A549 (cell line): ENCODE measurements at regions not wholly inside any gene's neighbourhood (a gene's known extent, or its start where the extent isn't known, plus 50 kb on each side); places are given as distances from the start of the nearest gene placed in this dataset.
"Not testable (repeated sequence)": the region's sequence is repeated elsewhere in the genome, so short reads cannot be mapped to it uniquely, and the experiment has no call there.

Experiments used
- BHLHE40 ChIP-seq: IDR thresholded peaks from 2 replicates; pipeline ENCODE4 v1.6.1; 2012; ENCODE audit warnings: low read depth, low read length, inconsistent platforms
- CTCF ChIP-seq: fragments of >200 bp; sonication (Bioruptor Twin); formaldehyde crosslinking; IDR thresholded peaks from 3 replicates; pipeline ENCODE4 v1.5.1; 2016
- ELK1 ChIP-seq: fragments of 150-350 bp; IDR thresholded peaks from 2 replicates; pipeline ENCODE4 v1.6.1; 2014; ENCODE audit warnings: low read depth, mild to moderate bottlenecking, low read length
- HOXA7 ChIP-seq: fragments of 250-450 bp; sonication (Bioruptor Pico); IDR thresholded peaks from 2 replicates; pipeline ENCODE4 v1.5.0; 2020; ENCODE audit warnings: mild to moderate bottlenecking, moderate library complexity
- POLR2A ChIP-seq: IDR thresholded peaks from 2 replicates; pipeline ENCODE4 v1.6.1; 2012; ENCODE audit warnings: mild to moderate bottlenecking, low read length

GRCh38 chr9:42365244-42365945 is 181.9 kb downstream of the SPATA31A6 start:
- not testable (repeated sequence) for TF ChIP-seq POLR2A; CTCF; HOXA7 (CRISPR knock-in tag); ELK1; BHLHE40
